ENCODE measurements at regions not wholly inside any gene's neighbourhood (a gene's known extent, or its start where the extent isn't known, plus 50 kb on each side); places are given as distances from the start of the nearest gene placed in this dataset.

DNA sequence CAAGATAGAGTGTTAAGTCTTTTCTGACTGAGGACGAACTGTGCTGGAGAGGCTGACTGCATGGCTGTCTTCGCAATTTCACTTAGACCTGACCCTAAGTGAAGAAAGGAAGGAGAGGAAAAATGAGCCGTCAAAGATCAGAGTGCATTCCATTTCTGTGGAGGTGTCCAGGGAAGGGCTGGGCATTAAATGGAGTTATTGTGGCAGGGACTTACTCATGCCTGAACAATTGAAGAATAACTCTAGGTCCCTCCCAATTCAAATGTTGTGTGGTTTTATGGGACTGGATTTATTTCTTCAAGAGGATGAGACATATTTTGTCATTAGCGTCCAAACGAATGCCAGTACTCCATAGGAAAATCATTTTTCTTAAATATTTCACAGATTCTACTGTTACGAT, 187.3 kb upstream of the CFAP20DC start:
- TF ChIP-seq, protein P1, sequence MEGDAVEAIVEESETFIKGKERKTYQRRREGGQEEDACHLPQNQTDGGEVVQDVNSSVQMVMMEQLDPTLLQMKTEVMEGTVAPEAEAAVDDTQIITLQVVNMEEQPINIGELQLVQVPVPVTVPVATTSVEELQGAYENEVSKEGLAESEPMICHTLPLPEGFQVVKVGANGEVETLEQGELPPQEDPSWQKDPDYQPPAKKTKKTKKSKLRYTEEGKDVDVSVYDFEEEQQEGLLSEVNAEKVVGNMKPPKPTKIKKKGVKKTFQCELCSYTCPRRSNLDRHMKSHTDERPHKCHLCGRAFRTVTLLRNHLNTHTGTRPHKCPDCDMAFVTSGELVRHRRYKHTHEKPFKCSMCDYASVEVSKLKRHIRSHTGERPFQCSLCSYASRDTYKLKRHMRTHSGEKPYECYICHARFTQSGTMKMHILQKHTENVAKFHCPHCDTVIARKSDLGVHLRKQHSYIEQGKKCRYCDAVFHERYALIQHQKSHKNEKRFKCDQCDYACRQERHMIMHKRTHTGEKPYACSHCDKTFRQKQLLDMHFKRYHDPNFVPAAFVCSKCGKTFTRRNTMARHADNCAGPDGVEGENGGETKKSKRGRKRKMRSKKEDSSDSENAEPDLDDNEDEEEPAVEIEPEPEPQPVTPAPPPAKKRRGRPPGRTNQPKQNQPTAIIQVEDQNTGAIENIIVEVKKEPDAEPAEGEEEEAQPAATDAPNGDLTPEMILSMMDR (IDR thresholded peaks at IDR 0.05; ENCODE audit: insufficient read depth, low read depth, low read length): no peak
- no peak for TF ChIP-seq EZH2 (IDR thresholded peaks at IDR 0.05; ENCODE audit: insufficient read depth, low read length)
